ENCODE measurements at regions not wholly inside any gene's neighbourhood (a gene's known extent, or its start where the extent isn't known, plus 50 kb on each side); places are given as distances from the start of the nearest gene placed in this dataset.

- TF ChIP-seq CTCF (IDR thresholded peaks at IDR 0.05; ENCODE audit: borderline replicate concordance, extremely low read depth, low read length, poor library complexity, severe bottlenecking) (no peak), EZH2 (IDR thresholded peaks at IDR 0.05; ENCODE audit: borderline replicate concordance, low read depth, low read length, severe bottlenecking) (no peak)
Measured at GRCh38 chr1:104856091-104856490, 1106.4 kb downstream of the AMY1C start.
